OCI-LY7 (cell line): ENCODE measurements at regions not wholly inside any gene's neighbourhood (a gene's known extent, or its start where the extent isn't known, plus 50 kb on each side); places are given as distances from the start of the nearest gene placed in this dataset.
A peak's percentile ranks its signal among the peaks of the same experiment; 100 is the strongest.

ENCODE experiments used
- BruUV-seq: library from RNA; stranded (reverse); fragments of 400-500 nt; replicated peaks from 2 replicates; lab custom pipeline; 2021; lab: Mats Ljungman, UMichigan
- CTCF ChIA-PET: fragments of 300-600 bp; sonication (Branson Sonifier 250); formaldehyde crosslinking; loops from one replicate; lab custom pipeline; 2022; ENCODE audit warnings: antibody characterized with exemption; ENCODE audit not compliant: unreplicated experiment; lab: Charles Lee
- POLR2A ChIA-PET: fragments of 300-600 bp; sonication (Branson Sonifier 250); formaldehyde crosslinking; loops from one replicate; lab custom pipeline; 2022; ENCODE audit warnings: antibody characterized with exemption; lab: Charles Lee
- DNase-seq: peaks from one replicate; pipeline ENCODE4 v3.0.0-alpha.2; 2015; ENCODE audit warnings: low spot score
- H2AFZ ChIP-seq: fragments of 200-600 bp; sonication (generic), shearing (Covaris generic); 2 replicates; pipeline ENCODE4 v1.6.1; 2014; ENCODE audit warnings: mild to moderate bottlenecking, antibody characterized with exemption, low read length, moderate library complexity
- H3K27ac ChIP-seq: fragments of 200-600 bp; sonication (generic); 2 replicates; pipeline ENCODE4 v1.5.1; 2014; ENCODE audit warnings: mixed run types, low read depth, mild to moderate bottlenecking, moderate library complexity, low read length, inconsistent platforms; ENCODE audit not compliant: poor library complexity, severe bottlenecking
- H3K36me3 ChIP-seq: fragments of 200-600 bp; sonication (generic); 2 replicates; pipeline ENCODE4 v1.6.1; 2014; ENCODE audit warnings: mild to moderate bottlenecking, antibody characterized with exemption, low read length, moderate library complexity, mixed read lengths; ENCODE audit not compliant: insufficient read depth
- H3K4me1 ChIP-seq: fragments of 200-600 bp; sonication (generic); 2 replicates; pipeline ENCODE4 v1.5.1; 2014; ENCODE audit warnings: mild to moderate bottlenecking, low read length; ENCODE audit not compliant: insufficient read depth, poor library complexity, severe bottlenecking
- H3K4me2 ChIP-seq: fragments of 200-600 bp; sonication (generic); 2 replicates; pipeline ENCODE4 v1.6.1; 2014; ENCODE audit warnings: mild to moderate bottlenecking, low read length
- H3K4me3 ChIP-seq: fragments of 200-600 bp; sonication (generic); 2 replicates; pipeline ENCODE4 v1.5.1; 2014; ENCODE audit warnings: mild to moderate bottlenecking, low read depth, low read length; ENCODE audit not compliant: poor library complexity, severe bottlenecking
- H3K79me2 ChIP-seq: fragments of 200-600 bp; sonication (generic); 2 replicates; pipeline ENCODE4 v1.6.1; 2016; ENCODE audit warnings: low read depth, mild to moderate bottlenecking, low read length, moderate library complexity, mixed read lengths; ENCODE audit not compliant: insufficient read depth
- H3K9me2 ChIP-seq: fragments of 200-600 bp; sonication (generic); 2 replicates; pipeline ENCODE4 v1.6.1; 2016; ENCODE audit warnings: mild to moderate bottlenecking, low read length, mixed read lengths; ENCODE audit not compliant: insufficient read depth
- H3K9me3 ChIP-seq: fragments of 200-600 bp; sonication (generic); 2 replicates; pipeline ENCODE4 v1.6.1; 2014; ENCODE audit warnings: mild to moderate bottlenecking, mixed run types, low read length, mixed read lengths
- H4K20me1 ChIP-seq: fragments of 200-600 bp; sonication (generic); 2 replicates; pipeline ENCODE4 v1.6.1; 2014; ENCODE audit warnings: mild to moderate bottlenecking, antibody characterized with exemption, low read length, moderate library complexity, mixed read lengths; ENCODE audit not compliant: insufficient read depth
- CTCF ChIP-seq: fragments of 200-600 bp; sonication (generic); conservative IDR thresholded peaks from 2 replicates; pipeline ENCODE4 v1.5.1; 2014; ENCODE audit warnings: mild to moderate bottlenecking, antibody characterized with exemption, low read length, moderate library complexity, mixed read lengths
- EZH2phosphoT487 ChIP-seq: fragments of 200-600 bp; sonication (generic); IDR thresholded peaks from 2 replicates; pipeline ENCODE4 v1.6.1; 2018; ENCODE audit warnings: low read depth, borderline replicate concordance, mild to moderate bottlenecking, mixed run types, antibody characterized with exemption, low read length, moderate library complexity, mixed read lengths
- intact Hi-C: fragments of 100-400 bp; cut with micrococcal nuclease; formaldehyde crosslinking; loops from one replicate; pipeline ENCODE4 v1.10.0; 2022; ENCODE audit not compliant: unreplicated experiment

GRCh38 chr14:97820781-97821180 is 1023.6 kb downstream of the VRK1 start:
- no peaks in the 10 kb centered on the region for H3K4me1 ChIP-seq
- H2AFZ ChIP-seq: no peak overlapping the region
- CTCF ChIA-PET: no interaction called here
- H3K9me3 ChIP-seq: peaks cover 12% of the 10 kb centered on the region; the same call in 1 of the 2 replicates
- intact Hi-C loops: no loop called here
- TF ChIP-seq EZH2phosphoT487 (no peak), CTCF (no peak)
- no peak for DNase-seq
- no peaks in the 10 kb centered on the region for H3K9me2 ChIP-seq
- POLR2A ChIA-PET: no interaction called here
- H4K20me1 ChIP-seq: no peaks in the 10 kb centered on the region
- no peaks in the 10 kb centered on the region for H3K79me2 ChIP-seq
- no peaks in the 10 kb centered on the region for H3K36me3 ChIP-seq
- no TSS peak for BruUV-seq
- no peak overlapping the region for H3K27ac ChIP-seq
- no peak overlapping the region for H3K4me3 ChIP-seq
- no peak overlapping the region for H3K4me2 ChIP-seq

GRCh38 chr14:97824218-97824617 is 1027.0 kb downstream of the VRK1 start:
- no peak overlapping the region for H3K4me2 ChIP-seq
- peak; percentile 30 for DNase-seq
- ChIA-PET POLR2A (no interaction called here), CTCF (no interaction called here)
- BruUV-seq: no TSS peak
- H3K36me3 ChIP-seq: no peaks in the 10 kb centered on the region
- H3K9me2 ChIP-seq: no peaks in the 10 kb centered on the region
- H3K9me3 ChIP-seq: peaks cover 12% of the 10 kb centered on the region; the same call in 1 of the 2 replicates
- intact Hi-C loops: no loop called here
- no peak overlapping the region for H3K27ac ChIP-seq
- no peaks in the 10 kb centered on the region for H3K4me1 ChIP-seq
- H4K20me1 ChIP-seq: no peaks in the 10 kb centered on the region
- no peak overlapping the region for H3K4me3 ChIP-seq
- peak overlapping the region; percentile 86 for H2AFZ ChIP-seq
- TF ChIP-seq CTCF (0 out of 2 replicates have a peak, but pooled peaks have one; percentile 22), EZH2phosphoT487 (no peak)
- H3K79me2 ChIP-seq: no peaks in the 10 kb centered on the region

DNA sequence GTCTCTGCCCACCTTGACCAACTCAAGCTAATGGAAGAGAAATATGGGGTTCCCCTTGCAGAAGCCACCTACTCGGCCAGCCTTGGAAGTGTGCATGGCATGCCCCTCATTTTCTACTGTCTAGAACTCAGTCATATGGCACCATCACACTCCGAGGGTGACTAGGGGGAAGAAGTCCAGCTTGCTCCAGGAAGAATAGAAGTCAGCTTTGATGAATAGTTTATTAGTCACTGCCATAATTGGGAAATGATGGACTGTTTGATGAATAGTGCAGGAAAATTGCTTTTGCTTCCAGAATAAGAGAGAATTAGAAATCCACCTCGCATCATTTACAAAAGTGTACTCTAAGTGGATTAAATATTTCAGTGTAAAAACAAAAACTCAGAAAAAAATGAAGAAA is 1030.6 kb downstream of the VRK1 start:
- POLR2A ChIA-PET: no interaction called here
- TF ChIP-seq CTCF (no peak), EZH2phosphoT487 (no peak)
- CTCF ChIA-PET: no interaction called here
- Histone ChIP-seq H3K4me1 (no peaks in the 10 kb centered on the region), H3K4me3 (no peak overlapping the region), H3K79me2 (no peaks in the 10 kb centered on the region), H3K27ac (no peak overlapping the region), H3K9me2 (no peaks in the 10 kb centered on the region), H3K4me2 (no peak overlapping the region), H2AFZ (no peak overlapping the region), H3K36me3 (no peaks in the 10 kb centered on the region), H3K9me3 (peaks cover 12% of the 10 kb centered on the region; the same call in 1 of the 2 replicates), H4K20me1 (no peaks in the 10 kb centered on the region)
- no TSS peak for BruUV-seq
- DNase-seq: no peak
- intact Hi-C loops: no loop called here
